ENCODE measurements at regions not wholly inside any gene's neighbourhood (a gene's known extent, or its start where the extent isn't known, plus 50 kb on each side); places are given as distances from the start of the nearest gene placed in this dataset.

GRCh38 chr5:87768190-87768589 is 355.5 kb upstream of the CCNH start:
- no peak overlapping the region for H3K27ac ChIP-seq (ENCODE audit: low read length)
- H3K4me3 ChIP-seq (ENCODE audit: low read length): no peak overlapping the region
- no peak for DNase-seq
- no peaks in the 10 kb centered on the region for H3K4me1 ChIP-seq (ENCODE audit: control insufficient read depth, insufficient read depth, low read length)
- H3K9me3 ChIP-seq (ENCODE audit: control insufficient read depth, low read depth, low read length): no peaks in the 10 kb centered on the region
- WGBS (ENCODE audit: insufficient coverage, low lambda C conversion rate): 100% methylated on average over 1 of the region's 2 CpGs
- peaks cover 11% of the 10 kb centered on the region for H3K27me3 ChIP-seq (ENCODE audit: control insufficient read depth, insufficient read depth, low read length)
- H3K36me3 ChIP-seq (ENCODE audit: control insufficient read depth, insufficient read depth, low read length): no peaks in the 10 kb centered on the region

GRCh38 chr5:87765009-87765408 is 352.3 kb upstream of the CCNH start:
- H3K9me3 ChIP-seq (ENCODE audit: control insufficient read depth, low read depth, low read length): no peaks in the 10 kb centered on the region
- WGBS (ENCODE audit: insufficient coverage, low lambda C conversion rate): no CpG with 5 or more reads among the region's 5 CpGs
- DNase-seq: no peak
- H3K36me3 ChIP-seq (ENCODE audit: control insufficient read depth, insufficient read depth, low read length): no peaks in the 10 kb centered on the region
- H3K4me3 ChIP-seq (ENCODE audit: low read length): no peak overlapping the region
- no peak overlapping the region for H3K27ac ChIP-seq (ENCODE audit: low read length)
- H3K27me3 ChIP-seq (ENCODE audit: control insufficient read depth, insufficient read depth, low read length): peaks cover under 1% of the 10 kb centered on the region
- no peaks in the 10 kb centered on the region for H3K4me1 ChIP-seq (ENCODE audit: control insufficient read depth, insufficient read depth, low read length)

- no peaks in the 10 kb centered on the region for H3K36me3 ChIP-seq (ENCODE audit: control insufficient read depth, insufficient read depth, low read length)
- no peak overlapping the region for H3K27ac ChIP-seq (ENCODE audit: low read length)
- no CpG with 5 or more reads among the region's 1 CpG for WGBS (ENCODE audit: insufficient coverage, low lambda C conversion rate)
- no peak for DNase-seq
- no peaks in the 10 kb centered on the region for H3K27me3 ChIP-seq (ENCODE audit: control insufficient read depth, insufficient read depth, low read length)
- no peaks in the 10 kb centered on the region for H3K9me3 ChIP-seq (ENCODE audit: control insufficient read depth, low read depth, low read length)
- no peak overlapping the region for H3K4me3 ChIP-seq (ENCODE audit: low read length)
- no peaks in the 10 kb centered on the region for H3K4me1 ChIP-seq (ENCODE audit: control insufficient read depth, insufficient read depth, low read length)
Measured at GRCh38 chr5:87762631-87763030, 349.9 kb upstream of the CCNH start.

- H3K4me3 ChIP-seq (ENCODE audit: low read length): no peak overlapping the region
- no peak for DNase-seq
- no peaks in the 10 kb centered on the region for H3K27me3 ChIP-seq (ENCODE audit: control insufficient read depth, insufficient read depth, low read length)
- H3K4me1 ChIP-seq (ENCODE audit: control insufficient read depth, insufficient read depth, low read length): no peaks in the 10 kb centered on the region
- H3K27ac ChIP-seq (ENCODE audit: low read length): no peak overlapping the region
- no peaks in the 10 kb centered on the region for H3K9me3 ChIP-seq (ENCODE audit: control insufficient read depth, low read depth, low read length)
- no peaks in the 10 kb centered on the region for H3K36me3 ChIP-seq (ENCODE audit: control insufficient read depth, insufficient read depth, low read length)
- WGBS (ENCODE audit: insufficient coverage, low lambda C conversion rate): no CpG with 5 or more reads among the region's 1 CpG
Measured at GRCh38 chr5:87756951-87757350, 344.2 kb upstream of the CCNH start.

GRCh38 chr5:87755360-87755759 is 342.6 kb upstream of the CCNH start:
- WGBS (ENCODE audit: insufficient coverage, low lambda C conversion rate): no CpG with 5 or more reads among the region's 5 CpGs
- no peak overlapping the region for H3K4me3 ChIP-seq (ENCODE audit: low read length)
- H3K36me3 ChIP-seq (ENCODE audit: control insufficient read depth, insufficient read depth, low read length): no peaks in the 10 kb centered on the region
- H3K4me1 ChIP-seq (ENCODE audit: control insufficient read depth, insufficient read depth, low read length): no peaks in the 10 kb centered on the region
- H3K27me3 ChIP-seq (ENCODE audit: control insufficient read depth, insufficient read depth, low read length): no peaks in the 10 kb centered on the region
- no peak overlapping the region for H3K27ac ChIP-seq (ENCODE audit: low read length)
- H3K9me3 ChIP-seq (ENCODE audit: control insufficient read depth, low read depth, low read length): no peaks in the 10 kb centered on the region
- no peak for DNase-seq

- DNase-seq: no peak
- no peaks in the 10 kb centered on the region for H3K4me1 ChIP-seq (ENCODE audit: control insufficient read depth, insufficient read depth, low read length)
- no peak overlapping the region for H3K27ac ChIP-seq (ENCODE audit: low read length)
- H3K27me3 ChIP-seq (ENCODE audit: control insufficient read depth, insufficient read depth, low read length): no peaks in the 10 kb centered on the region
- H3K4me3 ChIP-seq (ENCODE audit: low read length): no peak overlapping the region
- H3K36me3 ChIP-seq (ENCODE audit: control insufficient read depth, insufficient read depth, low read length): no peaks in the 10 kb centered on the region
- 40% methylated on average over 1 of the region's 6 CpGs for WGBS (ENCODE audit: insufficient coverage, low lambda C conversion rate)
- no peaks in the 10 kb centered on the region for H3K9me3 ChIP-seq (ENCODE audit: control insufficient read depth, low read depth, low read length)
Measured at GRCh38 chr5:87754009-87754757, 341.5 kb upstream of the CCNH start.

- Histone ChIP-seq H3K27ac (ENCODE audit: low read length) (no peak overlapping the region), H3K4me1 (ENCODE audit: control insufficient read depth, insufficient read depth, low read length) (no peaks in the 10 kb centered on the region), H3K27me3 (ENCODE audit: control insufficient read depth, insufficient read depth, low read length) (no peaks in the 10 kb centered on the region), H3K36me3 (ENCODE audit: control insufficient read depth, insufficient read depth, low read length) (no peaks in the 10 kb centered on the region), H3K4me3 (ENCODE audit: low read length) (no peak overlapping the region), H3K9me3 (ENCODE audit: control insufficient read depth, low read depth, low read length) (no peaks in the 10 kb centered on the region)
- no peak for DNase-seq
- no CpG with 5 or more reads among the region's 4 CpGs for WGBS (ENCODE audit: insufficient coverage, low lambda C conversion rate)
Measured at GRCh38 chr5:87752362-87752761, 339.6 kb upstream of the CCNH start.

- no CpG with 5 or more reads among the region's 4 CpGs for WGBS (ENCODE audit: insufficient coverage, low lambda C conversion rate)
- Histone ChIP-seq H3K9me3 (ENCODE audit: control insufficient read depth, low read depth, low read length) (no peaks in the 10 kb centered on the region), H3K4me3 (ENCODE audit: low read length) (no peak overlapping the region), H3K27ac (ENCODE audit: low read length) (no peak overlapping the region), H3K4me1 (ENCODE audit: control insufficient read depth, insufficient read depth, low read length) (no peaks in the 10 kb centered on the region), H3K27me3 (ENCODE audit: control insufficient read depth, insufficient read depth, low read length) (no peaks in the 10 kb centered on the region), H3K36me3 (ENCODE audit: control insufficient read depth, insufficient read depth, low read length) (no peaks in the 10 kb centered on the region)
- no peak for DNase-seq
Measured at GRCh38 chr5:87751824-87752223, 339.1 kb upstream of the CCNH start.

- Histone ChIP-seq H3K27ac (ENCODE audit: low read length) (no peak overlapping the region), H3K36me3 (ENCODE audit: control insufficient read depth, insufficient read depth, low read length) (no peaks in the 10 kb centered on the region), H3K4me3 (ENCODE audit: low read length) (no peak overlapping the region), H3K9me3 (ENCODE audit: control insufficient read depth, low read depth, low read length) (no peaks in the 10 kb centered on the region), H3K4me1 (ENCODE audit: control insufficient read depth, insufficient read depth, low read length) (no peaks in the 10 kb centered on the region), H3K27me3 (ENCODE audit: control insufficient read depth, insufficient read depth, low read length) (no peaks in the 10 kb centered on the region)
- WGBS (ENCODE audit: insufficient coverage, low lambda C conversion rate): 100% methylated on average over 1 of the region's 2 CpGs
- no peak for DNase-seq
Measured at GRCh38 chr5:87746891-87747377, 334.2 kb upstream of the CCNH start.

- H3K36me3 ChIP-seq (ENCODE audit: control insufficient read depth, insufficient read depth, low read length): no peaks in the 10 kb centered on the region
- H3K4me3 ChIP-seq (ENCODE audit: low read length): no peak overlapping the region
- H3K4me1 ChIP-seq (ENCODE audit: control insufficient read depth, insufficient read depth, low read length): no peaks in the 10 kb centered on the region
- DNase-seq: no peak
- H3K27me3 ChIP-seq (ENCODE audit: control insufficient read depth, insufficient read depth, low read length): no peaks in the 10 kb centered on the region
- no peaks in the 10 kb centered on the region for H3K9me3 ChIP-seq (ENCODE audit: control insufficient read depth, low read depth, low read length)
- no peak overlapping the region for H3K27ac ChIP-seq (ENCODE audit: low read length)
Measured at GRCh38 chr5:87746341-87746740, 333.6 kb upstream of the CCNH start.

GRCh38 chr5:87741881-87742280 is 329.2 kb upstream of the CCNH start:
- WGBS (ENCODE audit: insufficient coverage, low lambda C conversion rate): 18% methylated on average over 1 of the region's 2 CpGs
- H3K4me1 ChIP-seq (ENCODE audit: control insufficient read depth, insufficient read depth, low read length): no peaks in the 10 kb centered on the region
- H3K9me3 ChIP-seq (ENCODE audit: control insufficient read depth, low read depth, low read length): no peaks in the 10 kb centered on the region
- no peak overlapping the region for H3K27ac ChIP-seq (ENCODE audit: low read length)
- no peaks in the 10 kb centered on the region for H3K36me3 ChIP-seq (ENCODE audit: control insufficient read depth, insufficient read depth, low read length)
- no peak for DNase-seq
- H3K27me3 ChIP-seq (ENCODE audit: control insufficient read depth, insufficient read depth, low read length): no peaks in the 10 kb centered on the region
- H3K4me3 ChIP-seq (ENCODE audit: low read length): no peak overlapping the region
